ENCODE measurements at regions not wholly inside any gene's neighbourhood (a gene's known extent, or its start where the extent isn't known, plus 50 kb on each side); places are given as distances from the start of the nearest gene placed in this dataset.
"Not testable (repeated sequence)": the region's sequence is repeated elsewhere in the genome, so short reads cannot be mapped to it uniquely, and the experiment has no call there.

GRCh38 chr14:86761611-86762010, 1231.4 kb downstream of the GALC start:
- no peak for TF ChIP-seq CTCF (IDR thresholded peaks at IDR 0.05; ENCODE audit: insufficient read depth, low read length)
- DNase-seq (ENCODE audit: low read depth) = no peak
- H3K4me3 ChIP-seq (ENCODE audit: low read depth, low read length) = no peak overlapping the region

- no peak for TF ChIP-seq CTCF (IDR thresholded peaks at IDR 0.05; ENCODE audit: insufficient read depth, low read length)
- no peak overlapping the region for H3K4me3 ChIP-seq (ENCODE audit: low read depth, low read length)
- no peak for DNase-seq (ENCODE audit: low read depth)
Measured at GRCh38 chr14:86756521-86757190, 1226.7 kb downstream of the FLRT2 start.

- H3K4me3 ChIP-seq (ENCODE audit: low read depth, low read length); DNase-seq (ENCODE audit: low read depth): not testable (repeated sequence)
Measured at GRCh38 chr14:86750488-86750887, 1220.5 kb downstream of the FLRT2 start.

- no peak for DNase-seq (ENCODE audit: low read depth)
- no peak overlapping the region for H3K4me3 ChIP-seq (ENCODE audit: low read depth, low read length)
- no peak for TF ChIP-seq CTCF (IDR thresholded peaks at IDR 0.05; ENCODE audit: insufficient read depth, low read length)
Measured at GRCh38 chr14:86739761-86740160, 1209.8 kb downstream of the FLRT2 start.

GRCh38 chr14:86731427-86731826, 1201.5 kb downstream of the FLRT2 start:
- not testable (repeated sequence) for DNase-seq (ENCODE audit: low read depth); H3K4me3 ChIP-seq (ENCODE audit: low read depth, low read length)

- DNase-seq (ENCODE audit: low read depth) = no peak
- no peak for TF ChIP-seq CTCF (IDR thresholded peaks at IDR 0.05; ENCODE audit: insufficient read depth, low read length)
- H3K4me3 ChIP-seq (ENCODE audit: low read depth, low read length) = no peak overlapping the region
Measured at GRCh38 chr14:86723254-86723624, 1193.3 kb downstream of the FLRT2 start.

GRCh38 chr14:86722612-86723253, 1192.8 kb downstream of the FLRT2 start:
- H3K4me3 ChIP-seq (ENCODE audit: low read depth, low read length) = no peak overlapping the region
- TF ChIP-seq CTCF (IDR thresholded peaks at IDR 0.05; ENCODE audit: insufficient read depth, low read length) = no peak
- DNase-seq (ENCODE audit: low read depth) = no peak

- DNase-seq (ENCODE audit: low read depth) = no peak
- TF ChIP-seq CTCF (IDR thresholded peaks at IDR 0.05; ENCODE audit: insufficient read depth, low read length) = no peak
- no peak overlapping the region for H3K4me3 ChIP-seq (ENCODE audit: low read depth, low read length)
Measured at GRCh38 chr14:86714575-86714974, 1184.6 kb downstream of the FLRT2 start.
